CD4-positive, alpha-beta T cell treated with Interleukin-2 at 100 ng/mL for 4 hours (primary cell): ENCODE measurements at regions not wholly inside any gene's neighbourhood (a gene's known extent, or its start where the extent isn't known, plus 50 kb on each side); places are given as distances from the start of the nearest gene placed in this dataset.

Experiments used
- DNase-seq: peaks from one replicate; pipeline ENCODE4 v3.0.0-alpha.2; 2020; ENCODE audit warnings: low spot score

- no peak for DNase-seq
Observed at GRCh38 chr4:57682275-57682674, 572.1 kb upstream of the IGFBP7 start.

- DNase-seq: no peak
Observed at GRCh38 chr4:57679969-57680368, 569.8 kb upstream of the IGFBP7 start.

DNA sequence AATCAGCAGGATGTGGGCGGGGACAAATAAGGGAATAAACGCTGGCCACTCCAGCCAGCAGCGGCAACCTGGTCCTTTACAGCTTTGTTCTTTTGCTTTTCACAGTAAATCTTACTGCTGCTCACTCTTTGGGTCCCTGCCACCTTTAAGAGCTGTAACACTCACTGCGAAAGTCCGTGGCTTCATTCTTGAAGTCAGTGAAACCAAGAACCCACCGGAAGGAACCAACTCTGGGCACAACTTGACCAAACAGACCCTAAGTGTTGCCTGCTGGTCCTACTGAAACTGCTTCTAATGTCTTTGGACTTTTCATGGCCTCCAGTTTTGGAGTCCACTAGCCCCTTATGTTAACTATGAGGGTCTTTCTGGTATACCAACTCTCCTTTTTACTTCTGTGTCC, 566.2 kb upstream of the IGFBP7 start:
- DNase-seq: no peak

DNA sequence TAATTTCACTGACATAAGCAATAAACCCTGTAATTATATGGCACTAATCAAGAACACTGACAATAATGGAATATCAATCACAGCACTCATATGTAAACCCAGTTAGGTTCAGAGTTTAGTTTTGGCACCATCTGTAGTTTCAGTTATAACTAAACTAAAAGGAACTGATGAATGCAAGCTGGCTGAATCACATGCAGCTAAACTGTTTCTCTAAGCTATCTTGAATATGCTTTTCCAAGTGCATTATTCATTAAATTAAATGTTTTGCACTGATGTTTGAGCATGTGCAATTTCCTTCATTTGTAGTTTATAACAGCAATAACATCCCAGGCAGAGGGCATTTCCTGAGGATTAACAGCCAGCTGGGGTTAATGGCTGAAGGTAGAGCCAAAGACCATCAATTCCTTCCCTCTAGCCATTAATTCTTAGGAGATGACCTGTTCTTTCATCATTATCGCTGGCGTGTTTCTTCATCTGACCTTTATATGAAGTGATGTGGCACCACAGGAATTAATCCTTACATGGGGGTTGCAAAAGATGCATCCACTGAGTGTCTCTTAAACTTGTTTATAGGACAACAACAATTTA, 562.8 kb upstream of the IGFBP7 start:
- DNase-seq: no peak

GRCh38 chr4:57668621-57669020, 558.4 kb upstream of the IGFBP7 start:
- no peak for DNase-seq

DNA sequence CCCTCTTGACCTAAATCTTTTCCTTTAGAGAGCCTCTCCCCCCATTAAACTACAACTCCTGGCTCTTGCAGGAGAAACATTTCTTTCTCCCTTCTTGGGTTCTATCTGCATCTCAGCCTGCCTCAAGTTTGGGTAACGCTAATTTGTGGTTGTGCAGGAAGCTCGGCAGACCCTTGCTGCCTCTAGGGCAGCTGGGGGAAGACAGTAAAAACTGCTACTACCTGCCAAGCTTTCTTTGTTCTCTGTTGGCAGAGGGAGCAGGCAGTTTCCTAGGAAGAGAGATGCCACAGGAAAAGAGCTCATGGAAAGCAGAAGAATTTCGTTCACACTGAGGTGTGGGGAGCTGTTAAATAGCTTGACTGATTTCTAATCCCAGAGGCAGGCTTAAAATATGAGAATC, 555.6 kb upstream of the IGFBP7 start:
- DNase-seq: no peak

- no peak for DNase-seq
Observed at GRCh38 chr4:57661517-57662090, 551.4 kb upstream of the IGFBP7 start.

DNA sequence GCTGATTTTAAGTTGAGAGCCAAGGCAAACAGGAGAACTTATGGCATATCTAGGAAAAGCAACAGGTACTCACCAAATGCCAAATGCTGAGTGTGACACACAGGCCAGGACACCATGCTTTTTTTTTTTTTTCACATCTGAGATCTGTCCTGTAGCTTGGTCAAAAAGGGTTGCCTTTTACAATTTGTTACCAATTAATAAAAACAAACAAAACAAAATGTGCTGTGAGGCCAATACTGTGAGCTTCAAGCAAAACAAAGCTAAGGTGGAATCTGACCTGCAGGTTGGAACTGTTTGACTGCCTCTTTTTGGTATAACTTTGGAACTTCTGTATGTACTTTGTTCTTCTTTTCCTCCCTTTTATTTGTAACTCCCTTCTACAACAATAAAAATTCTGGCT, 548.5 kb upstream of the IGFBP7 start:
- no peak for DNase-seq

- DNase-seq: no peak
Observed at GRCh38 chr4:57658188-57658587, 548.0 kb upstream of the IGFBP7 start.

GRCh38 chr4:57655342-57655741, 545.2 kb upstream of the IGFBP7 start:
- DNase-seq: no peak

DNA sequence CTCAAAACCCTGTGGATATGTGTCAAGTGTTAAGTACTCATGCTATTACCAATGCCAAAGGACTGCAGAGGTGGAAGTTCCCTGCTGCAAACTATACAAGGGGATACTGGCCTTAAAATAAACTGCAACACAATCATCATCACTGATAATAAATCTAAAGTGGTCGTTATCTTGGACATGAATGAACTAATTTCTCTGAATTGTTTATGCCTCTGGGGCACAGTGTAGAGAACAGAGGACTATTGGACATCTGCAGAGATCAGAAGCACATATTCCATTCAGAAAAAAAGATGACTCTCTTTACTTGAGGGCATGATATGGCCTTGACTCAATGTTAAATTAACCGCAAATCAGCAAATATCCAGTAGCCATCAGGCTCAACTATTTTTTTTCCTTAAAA, 542.6 kb upstream of the IGFBP7 start:
- DNase-seq: no peak

GRCh38 chr4:57640391-57641100, 530.4 kb upstream of the IGFBP7 start:
- no peak for DNase-seq

- no peak for DNase-seq
Observed at GRCh38 chr4:57639561-57640382, 529.6 kb upstream of the IGFBP7 start.

- no peak for DNase-seq
Observed at GRCh38 chr4:57635910-57636309, 525.7 kb upstream of the IGFBP7 start.

GRCh38 chr4:57633212-57633859, 523.2 kb upstream of the IGFBP7 start:
- no peak for DNase-seq

GRCh38 chr4:57632564-57632963, 522.4 kb upstream of the IGFBP7 start:
- DNase-seq: no peak

DNA sequence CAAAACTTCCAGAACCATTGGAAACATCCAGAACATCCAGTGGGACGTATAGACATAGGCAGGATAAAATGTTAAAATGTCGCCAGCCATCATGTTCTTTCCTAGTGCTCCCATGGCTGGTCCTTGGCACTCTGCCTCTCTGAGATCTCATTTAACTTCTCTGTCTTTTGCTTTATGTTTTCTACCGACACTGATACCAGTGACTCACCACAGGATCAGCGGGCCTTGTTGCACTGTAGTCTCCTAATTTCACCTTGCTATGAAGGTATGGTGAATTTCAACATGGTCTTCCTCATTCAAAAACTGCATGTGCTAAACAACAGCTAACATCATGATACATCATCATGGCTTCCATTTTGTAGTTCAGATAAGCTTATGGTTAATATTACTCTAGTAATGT, 521.0 kb upstream of the IGFBP7 start:
- no peak for DNase-seq

GRCh38 chr4:57628004-57628403, 517.8 kb upstream of the IGFBP7 start:
- DNase-seq: no peak

GRCh38 chr4:57614257-57614932, 504.2 kb upstream of the IGFBP7 start:
- DNase-seq: no peak

GRCh38 chr4:57612279-57612678, 502.1 kb upstream of the IGFBP7 start:
- no peak for DNase-seq

- no peak for DNase-seq
Observed at GRCh38 chr4:57607566-57608180, 497.5 kb upstream of the IGFBP7 start.
